ENCODE measurements at regions not wholly inside any gene's neighbourhood (a gene's known extent, or its start where the extent isn't known, plus 50 kb on each side); places are given as distances from the start of the nearest gene placed in this dataset.

DNA sequence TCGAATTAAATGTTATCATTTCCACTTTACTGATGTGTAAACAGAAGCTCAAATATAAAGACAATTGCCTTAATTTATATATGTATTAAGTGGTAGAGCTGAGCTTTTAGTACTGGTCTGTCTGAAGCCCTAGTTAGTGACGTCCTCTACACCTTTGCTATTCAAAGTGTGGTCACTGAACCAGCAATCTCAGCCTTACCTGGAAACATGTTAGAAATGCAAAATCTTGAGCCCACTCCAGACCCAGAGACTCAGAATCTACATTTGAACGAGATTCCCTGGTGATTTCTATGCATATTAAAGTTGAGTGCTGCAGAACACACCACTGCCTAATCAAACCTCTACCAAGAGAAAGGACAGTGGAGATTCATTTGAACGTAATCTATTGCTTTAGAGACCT lies 88.3 kb upstream of the MPDZ start:
- no peaks in the 10 kb centered on the region for H3K36me3 ChIP-seq (ENCODE audit: insufficient read depth)
- H3K27me3 ChIP-seq (ENCODE audit: insufficient read depth), result no peaks in the 10 kb centered on the region
- Mint-ChIP-seq H3K27ac (no peak overlapping the region), H3K9me3 (no peaks in the 10 kb centered on the region; the same call in 2 of the 3 replicates), H3K4me1 (peaks cover 46% of the 10 kb centered on the region), H3K4me3 (no peak overlapping the region), H3K27me3 (ENCODE audit: insufficient read depth, low read depth, poor library complexity) (peaks cover 5% of the 10 kb centered on the region), H3K36me3 (ENCODE audit: low read depth) (no peaks in the 10 kb centered on the region)
- H3K27ac ChIP-seq (ENCODE audit: low read depth), result no peak overlapping the region
- H3K4me3 ChIP-seq, result no peak overlapping the region
- ATAC-seq (peak; percentile 65), DNase-seq (ENCODE audit: low spot score) (no peak)
- no peak overlapping the region for H3K4me2 ChIP-seq
- H2AFZ ChIP-seq, result no peak overlapping the region
- H3K4me1 ChIP-seq (ENCODE audit: insufficient read depth), result peaks cover 24% of the 10 kb centered on the region
- H3F3A ChIP-seq (replicated peaks; ENCODE audit: low read depth), result no peaks in the 10 kb centered on the region
- TF ChIP-seq POLR2AphosphoS5 (IDR thresholded peaks at IDR 0.05; ENCODE audit: low read depth) (no peak), ZNF114 (CRISPR knock-in tag; IDR thresholded peaks at IDR 0.05) (no peak), ZNF462 (CRISPR knock-in tag; IDR thresholded peaks at IDR 0.05) (no peak), ZNF331 (CRISPR knock-in tag; IDR thresholded peaks at IDR 0.05; ENCODE audit: low read depth) (no peak), ETS1 (IDR thresholded peaks at IDR 0.05) (no peak), STAT1 (IDR thresholded peaks at IDR 0.05; ENCODE audit: unreplicated experiment) (no peak), JUNB (IDR thresholded peaks at IDR 0.05; ENCODE audit: unreplicated experiment) (no peak), EZH2 (IDR thresholded peaks at IDR 0.05; ENCODE audit: low read depth, unreplicated experiment) (no peak), EZH2phosphoT487 (IDR thresholded peaks at IDR 0.05; ENCODE audit: unreplicated experiment) (no peak), NANOG (IDR thresholded peaks at IDR 0.05; ENCODE audit: borderline replicate concordance) (no peak), CREB1 (CRISPR knock-in tag; IDR thresholded peaks at IDR 0.05; ENCODE audit: low read depth) (no peak)
- TF ChIP-seq, protein P1, sequence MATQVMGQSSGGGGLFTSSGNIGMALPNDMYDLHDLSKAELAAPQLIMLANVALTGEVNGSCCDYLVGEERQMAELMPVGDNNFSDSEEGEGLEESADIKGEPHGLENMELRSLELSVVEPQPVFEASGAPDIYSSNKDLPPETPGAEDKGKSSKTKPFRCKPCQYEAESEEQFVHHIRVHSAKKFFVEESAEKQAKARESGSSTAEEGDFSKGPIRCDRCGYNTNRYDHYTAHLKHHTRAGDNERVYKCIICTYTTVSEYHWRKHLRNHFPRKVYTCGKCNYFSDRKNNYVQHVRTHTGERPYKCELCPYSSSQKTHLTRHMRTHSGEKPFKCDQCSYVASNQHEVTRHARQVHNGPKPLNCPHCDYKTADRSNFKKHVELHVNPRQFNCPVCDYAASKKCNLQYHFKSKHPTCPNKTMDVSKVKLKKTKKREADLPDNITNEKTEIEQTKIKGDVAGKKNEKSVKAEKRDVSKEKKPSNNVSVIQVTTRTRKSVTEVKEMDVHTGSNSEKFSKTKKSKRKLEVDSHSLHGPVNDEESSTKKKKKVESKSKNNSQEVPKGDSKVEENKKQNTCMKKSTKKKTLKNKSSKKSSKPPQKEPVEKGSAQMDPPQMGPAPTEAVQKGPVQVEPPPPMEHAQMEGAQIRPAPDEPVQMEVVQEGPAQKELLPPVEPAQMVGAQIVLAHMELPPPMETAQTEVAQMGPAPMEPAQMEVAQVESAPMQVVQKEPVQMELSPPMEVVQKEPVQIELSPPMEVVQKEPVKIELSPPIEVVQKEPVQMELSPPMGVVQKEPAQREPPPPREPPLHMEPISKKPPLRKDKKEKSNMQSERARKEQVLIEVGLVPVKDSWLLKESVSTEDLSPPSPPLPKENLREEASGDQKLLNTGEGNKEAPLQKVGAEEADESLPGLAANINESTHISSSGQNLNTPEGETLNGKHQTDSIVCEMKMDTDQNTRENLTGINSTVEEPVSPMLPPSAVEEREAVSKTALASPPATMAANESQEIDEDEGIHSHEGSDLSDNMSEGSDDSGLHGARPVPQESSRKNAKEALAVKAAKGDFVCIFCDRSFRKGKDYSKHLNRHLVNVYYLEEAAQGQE (IDR thresholded peaks at IDR 0.05; ENCODE audit: unreplicated experiment), result no peak
- TF ChIP-seq, protein P2, sequence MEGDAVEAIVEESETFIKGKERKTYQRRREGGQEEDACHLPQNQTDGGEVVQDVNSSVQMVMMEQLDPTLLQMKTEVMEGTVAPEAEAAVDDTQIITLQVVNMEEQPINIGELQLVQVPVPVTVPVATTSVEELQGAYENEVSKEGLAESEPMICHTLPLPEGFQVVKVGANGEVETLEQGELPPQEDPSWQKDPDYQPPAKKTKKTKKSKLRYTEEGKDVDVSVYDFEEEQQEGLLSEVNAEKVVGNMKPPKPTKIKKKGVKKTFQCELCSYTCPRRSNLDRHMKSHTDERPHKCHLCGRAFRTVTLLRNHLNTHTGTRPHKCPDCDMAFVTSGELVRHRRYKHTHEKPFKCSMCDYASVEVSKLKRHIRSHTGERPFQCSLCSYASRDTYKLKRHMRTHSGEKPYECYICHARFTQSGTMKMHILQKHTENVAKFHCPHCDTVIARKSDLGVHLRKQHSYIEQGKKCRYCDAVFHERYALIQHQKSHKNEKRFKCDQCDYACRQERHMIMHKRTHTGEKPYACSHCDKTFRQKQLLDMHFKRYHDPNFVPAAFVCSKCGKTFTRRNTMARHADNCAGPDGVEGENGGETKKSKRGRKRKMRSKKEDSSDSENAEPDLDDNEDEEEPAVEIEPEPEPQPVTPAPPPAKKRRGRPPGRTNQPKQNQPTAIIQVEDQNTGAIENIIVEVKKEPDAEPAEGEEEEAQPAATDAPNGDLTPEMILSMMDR (conservative IDR thresholded peaks at IDR 0.05; ENCODE audit: low read depth in 2 of 2), result no peak
- H3K9me2 ChIP-seq (ENCODE audit: insufficient read depth), result no peaks in the 10 kb centered on the region
- no peaks in the 10 kb centered on the region for H3K79me2 ChIP-seq (replicated peaks; ENCODE audit: insufficient read depth)
- H4K20me1 ChIP-seq (replicated peaks; ENCODE audit: insufficient read depth), result no peaks in the 10 kb centered on the region

All from GM23338 (cell line).